RWPE2 (cell line): ENCODE measurements at regions not wholly inside any gene's neighbourhood (a gene's known extent, or its start where the extent isn't known, plus 50 kb on each side); places are given as distances from the start of the nearest gene placed in this dataset.

Experiments
- ATAC-seq: fragments of 200-7000 bp; cut with Tn5 transposase; 3 replicates; pipeline ENCODE4 v1.9.1; 2021; ENCODE audit warnings: low read depth
- DNase-seq: peaks from one replicate; pipeline ENCODE4 v3.0.0-alpha.2; 2020; ENCODE audit warnings: low spot score
- H3K27ac ChIP-seq: fragments of 450-650 bp; 2 replicates; pipeline ENCODE4 v1.5.1; 2017; ENCODE audit warnings: mild to moderate bottlenecking; ENCODE audit not compliant: poor library complexity, severe bottlenecking
- H3K27me3 ChIP-seq: fragments of 250-450 bp; sonication (Bioruptor Pico); 2 replicates; pipeline ENCODE4 v1.5.1; 2021; ENCODE audit warnings: mild to moderate bottlenecking, moderate library complexity; ENCODE audit not compliant: insufficient read depth, poor library complexity, severe bottlenecking
- H3K36me3 ChIP-seq: fragments of 250-450 bp; sonication (Bioruptor Pico); 2 replicates; pipeline ENCODE4 v1.5.1; 2020; ENCODE audit warnings: low read depth, mild to moderate bottlenecking, moderate library complexity
- H3K4me1 ChIP-seq: fragments of 250-450 bp; sonication (Bioruptor Pico); 2 replicates; pipeline ENCODE4 v1.5.1; 2021; ENCODE audit warnings: mild to moderate bottlenecking, moderate library complexity; ENCODE audit not compliant: insufficient read depth, poor library complexity, severe bottlenecking
- H3K4me3 ChIP-seq: fragments of 250-450 bp; sonication (Bioruptor Pico); 2 replicates; pipeline ENCODE4 v1.5.1; 2021; ENCODE audit warnings: mild to moderate bottlenecking, moderate library complexity; ENCODE audit not compliant: severe bottlenecking
- H3K9me3 ChIP-seq: fragments of 250-450 bp; sonication (Bioruptor Pico); 2 replicates; pipeline ENCODE4 v1.5.1; 2021; ENCODE audit warnings: mild to moderate bottlenecking, moderate library complexity; ENCODE audit not compliant: severe bottlenecking
- CTCF ChIP-seq: fragments of 450-650 bp; IDR thresholded peaks from one replicate; pipeline ENCODE4 v1.5.1; 2017; ENCODE audit warnings: mild to moderate bottlenecking, moderate library complexity; ENCODE audit not compliant: poor library complexity, severe bottlenecking

GRCh38 chr7:95690367-95690947, 81.9 kb upstream of the DYNC1I1 start:
- TF ChIP-seq CTCF = peak; percentile 82
- Histone ChIP-seq H3K4me1 (peaks cover 27% of the 10 kb centered on the region), H3K36me3 (no peaks in the 10 kb centered on the region), H3K4me3 (no peak overlapping the region), H3K27me3 (no peaks in the 10 kb centered on the region), H3K27ac (peak overlapping the region; percentile 65), H3K9me3 (no peaks in the 10 kb centered on the region)
- DNase-seq = no peak
- ATAC-seq = no peak

- Histone ChIP-seq H3K9me3 (no peaks in the 10 kb centered on the region), H3K27me3 (peaks cover 6% of the 10 kb centered on the region), H3K4me1 (peaks cover 25% of the 10 kb centered on the region), H3K36me3 (no peaks in the 10 kb centered on the region), H3K27ac (no peak overlapping the region), H3K4me3 (no peak overlapping the region)
- DNase-seq = no peak
- peak; percentile 35; the same call in 2 of the 3 replicates for ATAC-seq
- TF ChIP-seq CTCF = no peak
Observed at GRCh38 chr7:95688931-95689495, 83.3 kb upstream of the DYNC1I1 start.

- no peaks in the 10 kb centered on the region for H3K9me3 ChIP-seq
- peaks cover 18% of the 10 kb centered on the region for H3K4me1 ChIP-seq
- DNase-seq (no peak), ATAC-seq (no peak)
- TF ChIP-seq CTCF = peak; percentile 50
- no peaks in the 10 kb centered on the region for H3K36me3 ChIP-seq
- H3K27me3 ChIP-seq = peaks cover 8% of the 10 kb centered on the region
- H3K27ac ChIP-seq = no peak overlapping the region
- no peak overlapping the region for H3K4me3 ChIP-seq
Observed at GRCh38 chr7:95687759-95688343, 84.5 kb upstream of the DYNC1I1 start.

- peaks cover 8% of the 10 kb centered on the region for H3K27me3 ChIP-seq
- DNase-seq (no peak), ATAC-seq (peak; percentile 57; the same call in 2 of the 3 replicates)
- no peak overlapping the region for H3K27ac ChIP-seq
- no peak overlapping the region for H3K4me3 ChIP-seq
- H3K36me3 ChIP-seq = no peaks in the 10 kb centered on the region
- no peaks in the 10 kb centered on the region for H3K9me3 ChIP-seq
- peak; percentile 46 for TF ChIP-seq CTCF
- H3K4me1 ChIP-seq = peaks cover 8% of the 10 kb centered on the region
Observed at GRCh38 chr7:95686109-95686508, 86.2 kb upstream of the DYNC1I1 start.

- no peak overlapping the region for H3K27ac ChIP-seq
- peaks cover 8% of the 10 kb centered on the region for H3K27me3 ChIP-seq
- no peak for TF ChIP-seq CTCF
- no peak for ATAC-seq
- H3K4me3 ChIP-seq = no peak overlapping the region
- peaks cover 3% of the 10 kb centered on the region for H3K4me1 ChIP-seq
- no peaks in the 10 kb centered on the region for H3K36me3 ChIP-seq
- no peaks in the 10 kb centered on the region for H3K9me3 ChIP-seq
- no peak for DNase-seq
Observed at GRCh38 chr7:95684505-95684904, 87.8 kb upstream of the DYNC1I1 start.
